Kidney epithelial cell (primary cell): ENCODE measurements at regions not wholly inside any gene's neighbourhood (a gene's known extent, or its start where the extent isn't known, plus 50 kb on each side); places are given as distances from the start of the nearest gene placed in this dataset.

ENCODE experiments used
- DNase-seq: peaks from one replicate; pipeline ENCODE4 v3.0.0-alpha.2; 2010; ENCODE audit warnings: low read depth
- H3K27me3 ChIP-seq: 2 replicates; pipeline ENCODE4 v1.6.0; 2011; ENCODE audit warnings: low read length; ENCODE audit not compliant: control insufficient read depth, insufficient read depth
- H3K36me3 ChIP-seq: 2 replicates; pipeline ENCODE4 v1.5.1; 2011; ENCODE audit warnings: low read length; ENCODE audit not compliant: control insufficient read depth, insufficient read depth
- H3K4me3 ChIP-seq: 2 replicates; pipeline ENCODE4 v1.5.1; 2011; ENCODE audit warnings: low read depth, mild to moderate bottlenecking, control low read depth, low read length
- TF ChIP-seq, protein P1 (sequence below): IDR thresholded peaks from 2 replicates; pipeline ENCODE4 v1.5.1; 2011; ENCODE audit warnings: mild to moderate bottlenecking, moderate library complexity, low read length, control low read depth, inconsistent platforms; ENCODE audit not compliant: insufficient read depth, poor library complexity, severe bottlenecking

DNA sequence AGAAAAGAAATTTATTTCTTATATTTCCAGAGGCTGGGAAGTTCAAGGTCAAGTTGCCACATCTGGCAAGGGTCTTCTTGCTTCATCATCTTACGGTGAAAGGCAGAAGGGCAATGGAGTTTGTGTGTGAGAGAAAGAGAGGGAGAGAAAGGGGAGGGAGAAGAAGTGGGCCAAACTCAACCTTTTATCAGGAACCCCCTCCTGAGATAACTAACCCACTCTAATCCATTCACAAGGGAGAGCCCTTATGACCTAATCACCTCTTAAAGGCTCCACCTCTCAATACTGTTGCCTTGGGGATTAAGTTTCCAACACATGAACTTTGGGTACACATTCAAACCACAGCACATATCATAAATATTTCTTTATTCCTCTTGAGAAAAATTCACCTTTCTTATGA lies 203.3 kb upstream of the FAM241A start:
- TF ChIP-seq, protein P1, sequence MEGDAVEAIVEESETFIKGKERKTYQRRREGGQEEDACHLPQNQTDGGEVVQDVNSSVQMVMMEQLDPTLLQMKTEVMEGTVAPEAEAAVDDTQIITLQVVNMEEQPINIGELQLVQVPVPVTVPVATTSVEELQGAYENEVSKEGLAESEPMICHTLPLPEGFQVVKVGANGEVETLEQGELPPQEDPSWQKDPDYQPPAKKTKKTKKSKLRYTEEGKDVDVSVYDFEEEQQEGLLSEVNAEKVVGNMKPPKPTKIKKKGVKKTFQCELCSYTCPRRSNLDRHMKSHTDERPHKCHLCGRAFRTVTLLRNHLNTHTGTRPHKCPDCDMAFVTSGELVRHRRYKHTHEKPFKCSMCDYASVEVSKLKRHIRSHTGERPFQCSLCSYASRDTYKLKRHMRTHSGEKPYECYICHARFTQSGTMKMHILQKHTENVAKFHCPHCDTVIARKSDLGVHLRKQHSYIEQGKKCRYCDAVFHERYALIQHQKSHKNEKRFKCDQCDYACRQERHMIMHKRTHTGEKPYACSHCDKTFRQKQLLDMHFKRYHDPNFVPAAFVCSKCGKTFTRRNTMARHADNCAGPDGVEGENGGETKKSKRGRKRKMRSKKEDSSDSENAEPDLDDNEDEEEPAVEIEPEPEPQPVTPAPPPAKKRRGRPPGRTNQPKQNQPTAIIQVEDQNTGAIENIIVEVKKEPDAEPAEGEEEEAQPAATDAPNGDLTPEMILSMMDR, result no peak
- Histone ChIP-seq H3K27me3 (no peaks in the 10 kb centered on the region), H3K4me3 (no peak overlapping the region), H3K36me3 (no peaks in the 10 kb centered on the region)
- no peak for DNase-seq

DNA sequence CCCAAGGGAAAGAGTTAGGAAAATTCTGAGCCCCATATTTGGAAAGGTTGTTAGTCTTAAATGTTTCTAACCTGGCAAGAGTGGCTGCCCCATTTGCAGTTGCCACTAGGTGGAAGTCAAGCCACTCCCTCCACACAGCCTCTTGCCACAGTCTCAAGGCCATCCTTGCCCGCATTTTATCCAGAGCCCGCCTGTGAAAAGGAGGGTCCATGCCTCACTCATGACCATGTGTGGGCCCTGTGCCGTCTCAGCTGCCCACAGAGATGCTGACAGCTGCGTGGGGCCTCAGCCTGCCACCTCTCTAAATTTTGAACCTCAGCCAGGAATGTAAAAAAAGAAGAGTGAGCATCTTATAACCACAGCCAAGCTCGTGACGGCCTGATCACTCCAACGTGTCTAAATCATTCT lies 201.5 kb upstream of the FAM241A start:
- no peaks in the 10 kb centered on the region for H3K36me3 ChIP-seq
- DNase-seq, result no peak
- no peaks in the 10 kb centered on the region for H3K27me3 ChIP-seq
- H3K4me3 ChIP-seq, result no peak overlapping the region
- TF ChIP-seq, protein P1, result peak; percentile 68

DNA sequence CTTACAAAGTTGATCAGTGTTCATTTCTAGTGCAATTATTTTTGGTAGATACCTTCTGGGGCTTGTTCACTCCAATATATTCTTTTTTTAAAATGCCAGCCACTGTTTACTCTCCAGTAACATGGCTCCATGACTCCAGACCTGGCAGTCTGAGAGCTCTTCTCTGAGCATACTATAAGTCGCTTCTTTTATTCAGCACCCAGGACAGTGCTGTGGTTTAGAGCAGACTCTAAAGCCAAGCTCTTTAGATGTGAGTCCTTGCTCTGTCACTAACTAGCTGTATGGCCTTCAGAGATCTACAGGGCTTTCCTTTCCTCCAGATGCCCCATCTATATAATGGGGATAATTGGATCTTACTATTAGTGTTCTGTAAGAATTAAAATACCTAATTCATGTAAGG lies 200.2 kb upstream of the FAM241A start:
- no peak for DNase-seq
- no peaks in the 10 kb centered on the region for H3K27me3 ChIP-seq
- H3K36me3 ChIP-seq, result no peaks in the 10 kb centered on the region
- TF ChIP-seq, protein P1, result no peak
- no peak overlapping the region for H3K4me3 ChIP-seq

DNA sequence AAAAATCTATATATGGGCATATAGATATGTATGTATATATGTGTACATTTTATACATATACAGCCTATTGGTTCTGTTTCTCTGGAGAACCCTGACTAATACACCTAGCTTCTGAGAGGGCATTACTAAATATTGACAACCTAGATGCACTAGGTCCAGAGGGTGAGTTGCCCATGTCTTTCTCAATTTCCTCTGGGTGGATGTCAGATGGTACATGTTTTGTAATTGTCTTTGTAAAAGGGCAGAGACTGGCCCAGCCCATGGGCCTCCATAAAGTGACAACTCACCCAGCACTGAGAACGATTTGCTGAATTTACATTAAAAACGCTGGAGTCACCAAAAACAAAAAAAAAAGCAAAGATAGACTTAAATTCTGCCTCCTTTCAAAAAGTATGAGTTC lies 198.5 kb upstream of the FAM241A start:
- TF ChIP-seq, protein P1, result no peak
- H3K36me3 ChIP-seq, result no peaks in the 10 kb centered on the region
- no peak for DNase-seq
- no peaks in the 10 kb centered on the region for H3K27me3 ChIP-seq
- H3K4me3 ChIP-seq, result no peak overlapping the region

DNA sequence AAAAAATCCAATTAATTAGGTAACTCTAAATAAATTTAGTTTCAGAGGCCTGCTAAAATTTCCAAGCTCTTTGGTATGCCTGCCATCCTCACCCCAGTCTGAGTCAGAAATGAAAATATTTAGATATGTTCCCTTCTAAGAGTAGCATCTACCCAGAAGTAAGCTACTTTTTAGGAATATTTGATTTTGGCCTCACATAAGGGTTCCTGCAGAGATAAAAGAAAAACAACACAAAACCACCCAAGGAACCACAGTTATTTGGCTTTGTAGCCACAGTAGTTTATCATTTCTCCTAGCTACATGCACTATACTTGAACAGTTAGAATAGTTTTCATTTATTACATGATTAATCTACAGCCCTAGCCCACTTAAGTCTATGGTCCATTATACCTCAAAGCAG lies 192.6 kb upstream of the FAM241A start:
- DNase-seq, result no peak
- Histone ChIP-seq H3K36me3 (no peaks in the 10 kb centered on the region), H3K27me3 (no peaks in the 10 kb centered on the region), H3K4me3 (no peak overlapping the region)
- TF ChIP-seq, protein P1, result no peak

DNA sequence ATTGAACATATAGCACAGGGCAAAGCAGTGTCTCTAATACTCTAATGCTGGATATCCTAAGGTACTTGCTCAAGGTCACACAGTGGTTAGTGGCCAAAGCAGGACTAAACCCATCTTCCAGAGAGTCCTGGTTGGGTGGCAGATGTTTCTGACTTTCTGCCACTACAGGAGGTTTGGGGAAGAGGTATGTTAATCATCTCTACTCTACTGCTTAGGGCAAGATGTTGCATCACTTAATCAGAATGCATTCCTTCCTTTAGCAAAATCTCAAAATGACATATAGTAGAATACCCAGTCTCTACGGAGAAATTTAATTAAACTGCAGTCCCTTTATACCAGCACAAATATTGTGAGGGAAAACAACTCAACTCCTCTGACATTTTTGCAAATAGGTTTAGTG lies 190.7 kb upstream of the FAM241A start:
- H3K27me3 ChIP-seq, result no peaks in the 10 kb centered on the region
- no peak overlapping the region for H3K4me3 ChIP-seq
- TF ChIP-seq, protein P1, result no peak
- H3K36me3 ChIP-seq, result no peaks in the 10 kb centered on the region
- no peak for DNase-seq
